Keratinocyte (primary cell): ENCODE measurements at regions not wholly inside any gene's neighbourhood (a gene's known extent, or its start where the extent isn't known, plus 50 kb on each side); places are given as distances from the start of the nearest gene placed in this dataset.

Source experiments
- DNase-seq: peaks from one replicate; pipeline ENCODE4 v3.0.0-alpha.2; 2011; ENCODE audit warnings: low read depth, missing footprints, low spot score
- FAIRE-seq: peaks from 2 replicates; lab custom pipeline; 2011; peaks lifted over from hg19 to GRCh38; lab: Jason Lieb, UNC
- H2AFZ ChIP-seq: 2 replicates; pipeline ENCODE4 v1.6.0; 2012; ENCODE audit warnings: low read length, control low read depth, inconsistent platforms; ENCODE audit not compliant: control insufficient read depth
- H3K27ac ChIP-seq: 2 replicates; pipeline ENCODE4 v1.5.1; 2011; ENCODE audit warnings: low read length; ENCODE audit not compliant: control insufficient read depth, insufficient read depth
- H3K27me3 ChIP-seq: 3 replicates; pipeline ENCODE4 v1.6.0; 2011; ENCODE audit warnings: low read length; ENCODE audit not compliant: control insufficient read depth, insufficient read depth; ENCODE audit errors: extremely low read depth
- H3K36me3 ChIP-seq, 2 experiments: 2 replicates in 1 of 2; 3 replicates in 1 of 2; pipeline ENCODE4 v1.5.1; 2011; ENCODE audit warnings: low read length in 2 of 2, mild to moderate bottlenecking in 1 of 2; ENCODE audit not compliant: control insufficient read depth in 2 of 2, insufficient read depth in 2 of 2; ENCODE audit errors: extremely low read depth in 1 of 2
- H3K4me1 ChIP-seq: 3 replicates; pipeline ENCODE4 v1.5.1; 2011; ENCODE audit warnings: low read length; ENCODE audit not compliant: control insufficient read depth, insufficient read depth; ENCODE audit errors: extremely low read depth
- H3K4me2 ChIP-seq: 3 replicates; pipeline ENCODE4 v1.6.0; 2011; ENCODE audit warnings: low read depth, low read length; ENCODE audit not compliant: control insufficient read depth, insufficient read depth; ENCODE audit errors: extremely low read depth
- H3K4me3 ChIP-seq, 3 experiments: fragments of 200-600 bp in 1 of 3; sonication (generic) in 1 of 3; 2 replicates in 2 of 3; 3 replicates in 1 of 3; pipeline ENCODE4 v1.5.1; 2011 to 2016; ENCODE audit warnings: low read length in 3 of 3, mild to moderate bottlenecking in 3 of 3, control low read depth in 2 of 3, inconsistent platforms in 1 of 3, low read depth in 1 of 3, mixed read lengths in 1 of 3, mixed run types in 1 of 3, moderate library complexity in 1 of 3; ENCODE audit not compliant: control insufficient read depth in 2 of 3, insufficient read depth in 2 of 3; ENCODE audit errors: extremely low read depth in 1 of 3
- H3K79me2 ChIP-seq: 2 replicates; pipeline ENCODE4 v1.6.0; 2012; ENCODE audit warnings: low read length; ENCODE audit not compliant: control insufficient read depth, insufficient read depth
- H3K9ac ChIP-seq: 3 replicates; pipeline ENCODE4 v1.6.0; 2011; ENCODE audit warnings: low read length; ENCODE audit not compliant: control insufficient read depth, insufficient read depth; ENCODE audit errors: extremely low read depth
- H3K9me1 ChIP-seq: 3 replicates; pipeline ENCODE4 v1.6.0; 2011; ENCODE audit warnings: low read length; ENCODE audit not compliant: control insufficient read depth, insufficient read depth; ENCODE audit errors: extremely low read depth
- H3K9me3 ChIP-seq: 2 replicates; pipeline ENCODE4 v1.5.1; 2012; ENCODE audit warnings: low read depth, low read length; ENCODE audit not compliant: control insufficient read depth
- H4K20me1 ChIP-seq: 3 replicates; pipeline ENCODE4 v1.6.0; 2011; ENCODE audit warnings: low read length; ENCODE audit not compliant: control insufficient read depth, insufficient read depth; ENCODE audit errors: extremely low read depth
- CTCF ChIP-seq, 3 experiments: IDR thresholded peaks in 1 of 3; conservative IDR thresholded peaks in 1 of 3; optimal IDR thresholded peaks in 1 of 3; 2 replicates in 2 of 3; 3 replicates in 1 of 3; pipeline versions ENCODE3 to v1.5.1; 2011; ENCODE audit warnings: low read length in 3 of 3, mild to moderate bottlenecking in 3 of 3, moderate library complexity in 2 of 3, control low read depth in 1 of 3, inconsistent platforms in 1 of 3; ENCODE audit not compliant: insufficient read depth in 2 of 3; ENCODE audit errors: extremely low read depth in 1 of 3
- EZH2 ChIP-seq: IDR thresholded peaks from one replicate; pipeline ENCODE4 v1.6.1; 2012; ENCODE audit warnings: inconsistent platforms, mild to moderate bottlenecking, low read length, moderate library complexity
- dilution Hi-C: fragments of 300-500 bp; cut with MboI; formaldehyde crosslinking; loops from one replicate; pipeline ENCODE4 v1.7.0; 2020; ENCODE audit warnings: low sequenced_read_pairs; ENCODE audit not compliant: extremely low pct_ligation_motif_present

DNA sequence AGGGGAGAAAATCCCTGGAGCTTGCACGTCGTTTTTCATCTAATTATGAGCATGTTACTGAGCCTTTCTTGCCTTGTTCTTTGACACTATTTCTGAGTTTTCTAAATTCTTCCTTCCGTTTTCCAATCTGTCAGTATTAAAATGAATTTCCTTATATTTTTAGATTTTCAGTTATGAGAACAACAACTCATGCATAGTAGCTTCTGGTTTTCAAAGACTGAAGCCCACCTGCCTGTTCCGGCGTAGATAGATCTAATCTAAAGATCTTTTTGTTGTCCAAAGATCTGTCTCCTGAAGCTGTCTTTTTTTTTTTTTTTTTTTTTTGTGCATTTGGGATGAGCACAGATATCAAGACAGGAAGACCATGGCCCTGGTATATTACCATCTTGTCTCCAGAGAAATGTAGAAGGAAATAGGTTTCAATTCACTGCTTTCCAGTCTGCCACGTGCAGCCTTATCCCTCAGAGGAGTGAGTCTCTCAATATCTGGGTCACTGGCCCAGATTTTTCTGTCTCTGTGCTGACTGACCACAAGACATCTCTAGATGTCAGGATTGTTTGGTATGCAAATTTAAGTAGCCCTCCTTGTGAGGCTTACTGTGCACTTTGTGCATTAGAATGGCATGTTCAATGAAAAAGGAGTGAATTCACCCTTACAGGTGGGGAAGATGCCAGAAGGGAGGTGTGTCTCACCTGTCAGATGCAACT is 222.3 kb upstream of the TMC3 start:
- Histone ChIP-seq H4K20me1 (no peaks in the 10 kb centered on the region), H3K79me2 (no peaks in the 10 kb centered on the region), H3K4me1 (no peaks in the 10 kb centered on the region), H3K27me3 (no peaks in the 10 kb centered on the region), H3K9me3 (no peaks in the 10 kb centered on the region), H3K9ac (no peak overlapping the region), H3K4me3 (no peak overlapping the region), H3K4me2 (no peak overlapping the region), H2AFZ (no peak overlapping the region), H3K27ac (no peak overlapping the region), H3K36me3 (no peaks in the 10 kb centered on the region), H3K9me1 (no peaks in the 10 kb centered on the region)
- DNase-seq (no peak), FAIRE-seq (no peak)
- TF ChIP-seq CTCF (optimal IDR thresholded peaks at IDR 0.05 in 1 of 3, IDR thresholded peaks at IDR 0.05 in 1 of 3, conservative IDR thresholded peaks at IDR 0.05 in 1 of 3; ENCODE audit: extremely low read depth in 1 of 3, insufficient read depth in 2 of 3, low read length in 3 of 3) (no peak), EZH2 (no peak)
- dilution Hi-C loops: no loop called here

DNA sequence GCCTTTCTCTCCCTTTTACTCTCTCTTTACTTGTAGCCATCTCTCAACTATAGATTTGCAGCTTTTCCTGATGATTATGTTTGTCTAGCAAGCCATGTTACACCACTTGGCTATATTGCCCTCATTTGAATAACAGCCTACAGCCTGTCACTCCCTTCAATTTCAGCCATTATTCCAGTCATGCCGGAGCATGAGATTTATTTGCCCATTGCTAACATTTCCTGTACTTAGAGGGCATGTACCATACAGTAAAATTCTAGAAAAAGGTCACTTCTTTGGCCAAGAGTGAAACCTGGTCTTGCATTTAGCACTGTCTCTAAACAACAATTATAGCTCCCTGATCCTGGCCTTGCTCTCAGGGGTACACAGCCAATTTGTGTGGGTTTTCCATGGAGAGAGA is 221.7 kb upstream of the TMC3 start:
- H3K36me3 ChIP-seq: no peaks in the 10 kb centered on the region
- no peaks in the 10 kb centered on the region for H3K27me3 ChIP-seq
- no peaks in the 10 kb centered on the region for H3K9me3 ChIP-seq
- no peak overlapping the region for H2AFZ ChIP-seq
- no peaks in the 10 kb centered on the region for H3K9me1 ChIP-seq
- TF ChIP-seq CTCF (optimal IDR thresholded peaks at IDR 0.05 in 1 of 3, IDR thresholded peaks at IDR 0.05 in 1 of 3, conservative IDR thresholded peaks at IDR 0.05 in 1 of 3; ENCODE audit: extremely low read depth in 1 of 3, insufficient read depth in 2 of 3, low read length in 3 of 3): no peak
- TF ChIP-seq EZH2: no peak
- H3K4me2 ChIP-seq: no peak overlapping the region
- no peak overlapping the region for H3K27ac ChIP-seq
- DNase-seq (no peak), FAIRE-seq (no peak)
- no peaks in the 10 kb centered on the region for H3K79me2 ChIP-seq
- no peaks in the 10 kb centered on the region for H3K4me1 ChIP-seq
- H3K9ac ChIP-seq: no peak overlapping the region
- H4K20me1 ChIP-seq: no peaks in the 10 kb centered on the region
- dilution Hi-C loops: no loop called here
- H3K4me3 ChIP-seq: no peak overlapping the region
